ENCODE measurements at regions not wholly inside any gene's neighbourhood (a gene's known extent, or its start where the extent isn't known, plus 50 kb on each side); places are given as distances from the start of the nearest gene placed in this dataset.

- no peak for DNase-seq (ENCODE audit: extremely low spot score)
- H3K27ac ChIP-seq (ENCODE audit: low read depth) = no peak overlapping the region
- no peak overlapping the region for H3K4me3 ChIP-seq (ENCODE audit: low read depth, low read length)
- no peaks in the 10 kb centered on the region for H3K36me3 ChIP-seq (ENCODE audit: insufficient read depth)
- H3K4me1 ChIP-seq (ENCODE audit: insufficient read depth) = no peaks in the 10 kb centered on the region
- WGBS = 92% methylated on average over 10 of the region's 10 CpGs
Observed at GRCh38 chr16:80366023-80366422, 174.8 kb upstream of the DYNLRB2 start.

GRCh38 chr16:80362816-80363215 is 178.0 kb upstream of the DYNLRB2 start:
- Histone ChIP-seq H3K27ac (ENCODE audit: low read depth) (no peak overlapping the region), H3K36me3 (ENCODE audit: insufficient read depth) (no peaks in the 10 kb centered on the region), H3K4me1 (ENCODE audit: insufficient read depth) (no peaks in the 10 kb centered on the region), H3K4me3 (ENCODE audit: low read depth, low read length) (no peak overlapping the region)
- WGBS = 95% methylated on average over 3 of the region's 3 CpGs
- no peak for DNase-seq (ENCODE audit: extremely low spot score)

GRCh38 chr16:80356365-80356764 is 184.4 kb upstream of the DYNLRB2 start:
- no peak for DNase-seq (ENCODE audit: extremely low spot score)
- no peaks in the 10 kb centered on the region for H3K36me3 ChIP-seq (ENCODE audit: insufficient read depth)
- H3K27ac ChIP-seq (ENCODE audit: low read depth) = no peak overlapping the region
- H3K4me1 ChIP-seq (ENCODE audit: insufficient read depth) = no peaks in the 10 kb centered on the region
- WGBS = 84% methylated on average over 9 of the region's 9 CpGs
- no peak overlapping the region for H3K4me3 ChIP-seq (ENCODE audit: low read depth, low read length)

- Histone ChIP-seq H3K4me1 (ENCODE audit: insufficient read depth) (no peaks in the 10 kb centered on the region), H3K36me3 (ENCODE audit: insufficient read depth) (no peaks in the 10 kb centered on the region), H3K4me3 (ENCODE audit: low read depth, low read length) (no peak overlapping the region), H3K27ac (ENCODE audit: low read depth) (no peak overlapping the region)
- no peak for DNase-seq (ENCODE audit: extremely low spot score)
- 87% methylated on average over 1 of the region's 1 CpG for WGBS
Observed at GRCh38 chr16:80355335-80355734, 185.5 kb upstream of the DYNLRB2 start.

- Histone ChIP-seq H3K4me1 (ENCODE audit: insufficient read depth) (no peaks in the 10 kb centered on the region), H3K27ac (ENCODE audit: low read depth) (no peak overlapping the region), H3K36me3 (ENCODE audit: insufficient read depth) (no peaks in the 10 kb centered on the region), H3K4me3 (ENCODE audit: low read depth, low read length) (no peak overlapping the region)
- no peak for DNase-seq (ENCODE audit: extremely low spot score)
- 69% methylated on average over 3 of the region's 3 CpGs for WGBS
Observed at GRCh38 chr16:80350061-80350460, 190.7 kb upstream of the DYNLRB2 start.

- no peak overlapping the region for H3K27ac ChIP-seq (ENCODE audit: low read depth)
- 29% methylated on average over 3 of the region's 3 CpGs for WGBS
- H3K4me3 ChIP-seq (ENCODE audit: low read depth, low read length) = no peak overlapping the region
- no peaks in the 10 kb centered on the region for H3K36me3 ChIP-seq (ENCODE audit: insufficient read depth)
- no peaks in the 10 kb centered on the region for H3K4me1 ChIP-seq (ENCODE audit: insufficient read depth)
- DNase-seq (ENCODE audit: extremely low spot score) = no peak
Observed at GRCh38 chr16:80347900-80348299, 192.9 kb upstream of the DYNLRB2 start.

- WGBS = 81% methylated on average over 3 of the region's 3 CpGs
- no peak overlapping the region for H3K4me3 ChIP-seq (ENCODE audit: low read depth, low read length)
- H3K27ac ChIP-seq (ENCODE audit: low read depth) = no peak overlapping the region
- H3K36me3 ChIP-seq (ENCODE audit: insufficient read depth) = no peaks in the 10 kb centered on the region
- no peaks in the 10 kb centered on the region for H3K4me1 ChIP-seq (ENCODE audit: insufficient read depth)
- no peak for DNase-seq (ENCODE audit: extremely low spot score)
Observed at GRCh38 chr16:80347002-80347401, 193.8 kb upstream of the DYNLRB2 start.

- no peaks in the 10 kb centered on the region for H3K4me1 ChIP-seq (ENCODE audit: insufficient read depth)
- H3K36me3 ChIP-seq (ENCODE audit: insufficient read depth) = no peaks in the 10 kb centered on the region
- DNase-seq (ENCODE audit: extremely low spot score) = no peak
Observed at GRCh38 chr16:80346111-80346632, 194.6 kb upstream of the DYNLRB2 start.

GRCh38 chr16:80345701-80346100 is 195.1 kb upstream of the DYNLRB2 start:
- Histone ChIP-seq H3K36me3 (ENCODE audit: insufficient read depth) (no peaks in the 10 kb centered on the region), H3K4me1 (ENCODE audit: insufficient read depth) (no peaks in the 10 kb centered on the region), H3K27ac (ENCODE audit: low read depth) (no peak overlapping the region), H3K4me3 (ENCODE audit: low read depth, low read length) (no peak overlapping the region)
- WGBS = 78% methylated on average over 3 of the region's 3 CpGs
- no peak for DNase-seq (ENCODE audit: extremely low spot score)

More at GRCh38 chr16:80346111-80346632, 194.6 kb upstream of the DYNLRB2 start:
- H3K27ac ChIP-seq (ENCODE audit: low read depth) = no peak overlapping the region
- no peak overlapping the region for H3K4me3 ChIP-seq (ENCODE audit: low read depth, low read length)
- WGBS = 62% methylated on average over 6 of the region's 6 CpGs

- H3K4me1 ChIP-seq (ENCODE audit: insufficient read depth) = no peaks in the 10 kb centered on the region
- no peak overlapping the region for H3K27ac ChIP-seq (ENCODE audit: low read depth)
- 93% methylated on average over 2 of the region's 2 CpGs for WGBS
- H3K4me3 ChIP-seq (ENCODE audit: low read depth, low read length) = no peak overlapping the region
- no peak for DNase-seq (ENCODE audit: extremely low spot score)
- H3K36me3 ChIP-seq (ENCODE audit: insufficient read depth) = no peaks in the 10 kb centered on the region
Observed at GRCh38 chr16:80344570-80344969, 196.2 kb upstream of the DYNLRB2 start.

- 40% methylated on average over 3 of the region's 3 CpGs for WGBS
- H3K4me3 ChIP-seq (ENCODE audit: low read depth, low read length) = no peak overlapping the region
- no peaks in the 10 kb centered on the region for H3K4me1 ChIP-seq (ENCODE audit: insufficient read depth)
- H3K36me3 ChIP-seq (ENCODE audit: insufficient read depth) = no peaks in the 10 kb centered on the region
- no peak overlapping the region for H3K27ac ChIP-seq (ENCODE audit: low read depth)
- DNase-seq (ENCODE audit: extremely low spot score) = no peak
Observed at GRCh38 chr16:80341263-80341662, 199.5 kb upstream of the DYNLRB2 start.

- WGBS = 68% methylated on average over 5 of the region's 5 CpGs
- no peak for DNase-seq (ENCODE audit: extremely low spot score)
- Histone ChIP-seq H3K36me3 (ENCODE audit: insufficient read depth) (no peaks in the 10 kb centered on the region), H3K4me3 (ENCODE audit: low read depth, low read length) (no peak overlapping the region), H3K27ac (ENCODE audit: low read depth) (no peak overlapping the region), H3K4me1 (ENCODE audit: insufficient read depth) (no peaks in the 10 kb centered on the region)
Observed at GRCh38 chr16:80337786-80338185, 203.0 kb upstream of the DYNLRB2 start.

GRCh38 chr16:80330803-80331202 is 210.0 kb upstream of the DYNLRB2 start:
- no peaks in the 10 kb centered on the region for H3K36me3 ChIP-seq (ENCODE audit: insufficient read depth)
- H3K27ac ChIP-seq (ENCODE audit: low read depth) = no peak overlapping the region
- no peaks in the 10 kb centered on the region for H3K4me1 ChIP-seq (ENCODE audit: insufficient read depth)
- H3K4me3 ChIP-seq (ENCODE audit: low read depth, low read length) = no peak overlapping the region
- no peak for DNase-seq (ENCODE audit: extremely low spot score)
- WGBS = 91% methylated on average over 3 of the region's 3 CpGs

- Histone ChIP-seq H3K36me3 (ENCODE audit: insufficient read depth) (no peaks in the 10 kb centered on the region), H3K4me1 (ENCODE audit: insufficient read depth) (no peaks in the 10 kb centered on the region), H3K27ac (ENCODE audit: low read depth) (no peak overlapping the region), H3K4me3 (ENCODE audit: low read depth, low read length) (no peak overlapping the region)
- no peak for DNase-seq (ENCODE audit: extremely low spot score)
- 68% methylated on average over 3 of the region's 3 CpGs for WGBS
Observed at GRCh38 chr16:80330150-80330549, 210.6 kb upstream of the DYNLRB2 start.

GRCh38 chr16:80327740-80328139 is 213.1 kb upstream of the DYNLRB2 start:
- Histone ChIP-seq H3K27ac (ENCODE audit: low read depth) (no peak overlapping the region), H3K36me3 (ENCODE audit: insufficient read depth) (no peaks in the 10 kb centered on the region), H3K4me3 (ENCODE audit: low read depth, low read length) (no peak overlapping the region), H3K4me1 (ENCODE audit: insufficient read depth) (no peaks in the 10 kb centered on the region)
- no peak for DNase-seq (ENCODE audit: extremely low spot score)
- 56% methylated on average over 1 of the region's 1 CpG for WGBS

Measured in urinary bladder (tissue), 3 donors.